ENCODE measurements at regions not wholly inside any gene's neighbourhood (a gene's known extent, or its start where the extent isn't known, plus 50 kb on each side); places are given as distances from the start of the nearest gene placed in this dataset.

DNA sequence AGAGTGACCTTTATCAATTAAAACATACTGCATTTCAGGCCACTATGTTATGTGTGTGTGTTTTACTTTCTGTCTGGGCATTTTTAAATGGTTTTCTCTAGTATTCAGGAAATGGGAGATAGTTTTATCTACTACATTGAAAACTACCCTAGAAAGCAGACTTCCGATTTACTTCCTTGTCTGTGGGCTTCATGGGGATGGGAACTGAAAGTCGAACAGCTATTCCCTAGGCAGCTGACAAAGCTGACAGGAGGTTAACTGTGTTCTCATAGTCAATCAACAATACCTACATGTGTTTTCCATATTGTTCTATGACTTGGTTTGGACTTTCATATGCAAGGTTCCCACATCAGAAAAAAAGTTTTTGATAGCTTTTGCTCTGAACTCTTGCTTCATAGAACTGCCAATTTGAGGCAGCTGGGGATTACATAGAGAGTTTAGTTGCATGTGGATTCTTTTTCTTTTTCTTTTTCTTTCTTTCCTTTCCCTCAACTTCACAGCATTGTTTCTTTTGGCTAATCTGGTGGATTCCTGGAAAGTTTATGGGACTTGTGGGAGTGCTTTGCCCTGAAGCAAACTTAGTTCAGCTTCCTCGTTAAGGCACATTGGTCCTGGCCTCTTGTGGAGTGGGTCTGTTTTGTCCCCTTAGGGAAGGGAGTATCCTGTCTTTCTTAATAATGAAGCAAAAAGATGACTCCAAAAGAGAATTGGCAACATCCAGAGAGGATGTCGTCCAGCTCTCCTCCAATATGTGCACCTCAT, 327.1 kb upstream of the GIMD1 start:
- DNase-seq (ENCODE audit: low read depth, low spot score): no peak
- POLR2A ChIA-PET: interaction anchor here (1.5 kb wide), 1 partner anchor 9 kb away, joined by 4 read pairs; no protein-coding TSS in a partner anchor
- CTCF ChIA-PET: interaction anchor here (1.0 kb wide), 2 partner anchors 12 to 326 kb away, joined by 3 to 4 read pairs; no protein-coding TSS in a partner anchor

DNA sequence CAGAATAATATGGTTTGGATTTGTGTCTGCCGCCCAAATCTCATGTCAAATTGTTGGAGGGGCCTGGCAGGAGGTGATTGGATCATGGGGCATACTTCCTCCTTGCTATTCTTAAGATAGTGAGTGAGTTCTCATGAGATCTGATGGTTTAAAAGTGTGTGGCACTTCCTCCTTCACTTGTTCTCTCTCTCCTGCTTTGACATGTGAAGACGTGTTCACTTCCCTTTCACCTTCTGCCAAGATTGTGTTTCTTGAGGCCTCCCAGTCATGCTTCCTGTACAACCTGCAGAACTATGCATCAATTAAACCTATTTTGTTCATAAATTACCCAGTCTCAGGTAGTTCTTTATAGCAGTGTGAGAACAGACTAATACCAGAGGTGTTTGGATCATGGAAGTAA, 325.7 kb upstream of the GIMD1 start:
- POLR2A ChIA-PET: no interaction called here
- DNase-seq (ENCODE audit: low read depth, low spot score): no peak
- TF ChIP-seq, protein P1, sequence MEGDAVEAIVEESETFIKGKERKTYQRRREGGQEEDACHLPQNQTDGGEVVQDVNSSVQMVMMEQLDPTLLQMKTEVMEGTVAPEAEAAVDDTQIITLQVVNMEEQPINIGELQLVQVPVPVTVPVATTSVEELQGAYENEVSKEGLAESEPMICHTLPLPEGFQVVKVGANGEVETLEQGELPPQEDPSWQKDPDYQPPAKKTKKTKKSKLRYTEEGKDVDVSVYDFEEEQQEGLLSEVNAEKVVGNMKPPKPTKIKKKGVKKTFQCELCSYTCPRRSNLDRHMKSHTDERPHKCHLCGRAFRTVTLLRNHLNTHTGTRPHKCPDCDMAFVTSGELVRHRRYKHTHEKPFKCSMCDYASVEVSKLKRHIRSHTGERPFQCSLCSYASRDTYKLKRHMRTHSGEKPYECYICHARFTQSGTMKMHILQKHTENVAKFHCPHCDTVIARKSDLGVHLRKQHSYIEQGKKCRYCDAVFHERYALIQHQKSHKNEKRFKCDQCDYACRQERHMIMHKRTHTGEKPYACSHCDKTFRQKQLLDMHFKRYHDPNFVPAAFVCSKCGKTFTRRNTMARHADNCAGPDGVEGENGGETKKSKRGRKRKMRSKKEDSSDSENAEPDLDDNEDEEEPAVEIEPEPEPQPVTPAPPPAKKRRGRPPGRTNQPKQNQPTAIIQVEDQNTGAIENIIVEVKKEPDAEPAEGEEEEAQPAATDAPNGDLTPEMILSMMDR (IDR thresholded peaks at IDR 0.05; ENCODE audit: insufficient read depth, low read length, missing control alignments): no peak
- CTCF ChIA-PET: no interaction called here
- H3K4me3 ChIP-seq (ENCODE audit: low read depth, low read length): no peak overlapping the region

More for the DNA sequence above, 327.1 kb upstream of the GIMD1 start:
- TF ChIP-seq, protein P1 (IDR thresholded peaks at IDR 0.05; ENCODE audit: insufficient read depth, low read length, missing control alignments): no peak
- no peak overlapping the region for H3K4me3 ChIP-seq (ENCODE audit: low read depth, low read length)

DNA sequence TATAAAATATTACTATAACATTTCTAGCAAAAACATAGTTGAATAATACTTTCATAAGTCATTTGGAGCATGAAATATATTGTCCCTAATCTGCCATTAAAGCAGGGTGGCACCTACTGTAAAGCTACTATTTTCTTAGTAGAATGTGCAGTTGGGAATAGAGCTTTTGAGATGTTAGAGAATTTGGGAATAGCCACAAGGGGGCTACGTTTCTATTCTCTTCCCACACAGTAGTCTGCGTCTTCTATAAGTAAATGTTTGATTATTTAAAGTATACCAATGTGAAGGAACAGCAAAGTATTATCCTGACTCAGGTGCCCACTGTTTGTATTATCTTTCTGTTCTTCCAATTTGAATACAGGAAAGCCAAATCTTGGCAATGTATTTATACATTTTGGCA, 323.2 kb upstream of the GIMD1 start:
- ChIA-PET POLR2A (no interaction called here), CTCF (interaction anchor here (0.6 to 2.4 kb wide), 9 partner anchors 7 to 376 kb away, joined by 3 to 11 read pairs (median 4); partner anchors contain the start of genes AIMP1 and TBCK)
- H3K4me3 ChIP-seq (ENCODE audit: low read depth, low read length): no peak overlapping the region
- no peak for DNase-seq (ENCODE audit: low read depth, low spot score)
- TF ChIP-seq, protein P1 (IDR thresholded peaks at IDR 0.05; ENCODE audit: insufficient read depth, low read length, missing control alignments): peak; percentile 21

DNA sequence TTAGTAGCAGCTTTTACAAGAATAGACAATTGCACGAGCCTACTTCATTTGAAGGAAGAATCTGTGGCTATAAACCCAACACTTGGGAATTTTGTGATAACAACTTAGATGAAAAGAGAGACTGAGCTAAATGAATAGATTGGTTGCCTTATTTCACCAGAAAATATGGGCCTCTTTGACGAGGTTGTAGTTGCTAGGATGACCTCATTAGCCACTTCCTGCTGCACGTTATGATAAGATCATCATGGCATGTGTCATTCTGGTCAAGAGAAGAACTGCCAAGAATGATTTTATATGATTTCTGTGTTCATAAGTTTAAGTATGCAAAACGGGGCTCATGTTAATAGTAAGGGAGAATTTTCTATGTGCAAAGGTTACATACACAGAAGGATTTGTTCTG, 321.9 kb upstream of the GIMD1 start:
- POLR2A ChIA-PET: no interaction called here
- TF ChIP-seq, protein P1 (IDR thresholded peaks at IDR 0.05; ENCODE audit: insufficient read depth, low read length, missing control alignments): no peak
- no peak overlapping the region for H3K4me3 ChIP-seq (ENCODE audit: low read depth, low read length)
- peak; percentile 23 for DNase-seq (ENCODE audit: low read depth, low spot score)
- CTCF ChIA-PET: interaction anchor here (1.1 to 2.6 kb wide), 13 partner anchors 9 to 374 kb away, joined by 3 to 11 read pairs (median 5); partner anchors contain the start of genes AIMP1 and TBCK

DNA sequence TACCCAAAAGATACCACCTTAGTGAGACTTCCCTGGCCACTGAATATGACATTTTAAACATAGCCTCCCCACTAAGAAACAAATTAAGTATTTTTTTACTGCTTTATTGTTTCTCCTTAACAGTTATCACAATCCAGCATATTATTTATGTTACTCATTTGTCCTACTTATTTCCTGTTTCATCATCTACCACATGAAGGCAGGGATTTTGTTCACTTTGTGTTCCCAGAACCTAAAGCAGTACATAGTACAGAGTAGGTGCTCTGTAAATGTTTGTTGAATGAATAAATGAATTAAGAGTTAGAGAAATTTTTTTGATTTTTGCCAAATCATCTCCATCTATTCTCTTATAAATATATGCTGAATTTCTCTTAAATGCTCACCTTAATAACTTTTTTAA, 318.4 kb upstream of the GIMD1 start:
- ChIA-PET CTCF (interaction anchor here (1.0 to 1.4 kb wide), 2 partner anchors 122 to 317 kb away, joined by 3 to 4 read pairs; no protein-coding TSS in a partner anchor), POLR2A (no interaction called here)
- no peak for DNase-seq (ENCODE audit: low read depth, low spot score)
- TF ChIP-seq, protein P1 (IDR thresholded peaks at IDR 0.05; ENCODE audit: insufficient read depth, low read length, missing control alignments): no peak
- no peak overlapping the region for H3K4me3 ChIP-seq (ENCODE audit: low read depth, low read length)

DNA sequence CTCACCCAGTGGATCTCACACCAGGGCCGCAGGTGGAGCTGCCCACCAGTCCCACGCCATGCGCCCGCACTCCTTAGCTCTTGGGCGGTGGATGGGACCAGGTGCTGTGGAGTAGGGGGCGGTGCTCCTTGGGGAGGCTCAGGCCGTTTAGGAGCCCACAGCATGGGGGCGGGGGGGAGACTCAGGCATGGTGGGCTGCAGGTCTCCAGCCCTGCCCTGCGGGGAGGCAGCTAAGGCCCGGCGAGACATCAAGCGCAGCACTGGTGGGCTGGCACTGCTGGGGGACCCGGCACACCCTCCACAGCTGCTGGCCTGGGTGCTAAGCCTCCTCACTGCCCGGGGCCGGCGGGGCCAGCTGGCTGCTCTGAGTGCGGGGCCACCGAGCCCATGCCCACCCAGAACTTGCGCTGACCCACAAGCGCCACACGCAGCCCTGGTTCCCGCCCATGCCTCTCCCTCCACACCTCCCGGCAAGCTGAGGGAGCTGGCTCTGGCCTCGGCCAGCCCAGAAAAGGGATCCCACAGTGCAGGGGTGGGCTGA, 312.9 kb upstream of the GIMD1 start:
- H3K4me3 ChIP-seq (ENCODE audit: low read depth, low read length): no peak overlapping the region
- CTCF ChIA-PET: interaction anchor here (1.7 kb wide), 1 partner anchor 9 kb away, joined by 6 read pairs; no protein-coding TSS in a partner anchor
- no peak for DNase-seq (ENCODE audit: low read depth, low spot score)
- POLR2A ChIA-PET: no interaction called here
- TF ChIP-seq, protein P1 (IDR thresholded peaks at IDR 0.05; ENCODE audit: insufficient read depth, low read length, missing control alignments): no peak
